ENCODE measurements at regions not wholly inside any gene's neighbourhood (a gene's known extent, or its start where the extent isn't known, plus 50 kb on each side); places are given as distances from the start of the nearest gene placed in this dataset.

DNA sequence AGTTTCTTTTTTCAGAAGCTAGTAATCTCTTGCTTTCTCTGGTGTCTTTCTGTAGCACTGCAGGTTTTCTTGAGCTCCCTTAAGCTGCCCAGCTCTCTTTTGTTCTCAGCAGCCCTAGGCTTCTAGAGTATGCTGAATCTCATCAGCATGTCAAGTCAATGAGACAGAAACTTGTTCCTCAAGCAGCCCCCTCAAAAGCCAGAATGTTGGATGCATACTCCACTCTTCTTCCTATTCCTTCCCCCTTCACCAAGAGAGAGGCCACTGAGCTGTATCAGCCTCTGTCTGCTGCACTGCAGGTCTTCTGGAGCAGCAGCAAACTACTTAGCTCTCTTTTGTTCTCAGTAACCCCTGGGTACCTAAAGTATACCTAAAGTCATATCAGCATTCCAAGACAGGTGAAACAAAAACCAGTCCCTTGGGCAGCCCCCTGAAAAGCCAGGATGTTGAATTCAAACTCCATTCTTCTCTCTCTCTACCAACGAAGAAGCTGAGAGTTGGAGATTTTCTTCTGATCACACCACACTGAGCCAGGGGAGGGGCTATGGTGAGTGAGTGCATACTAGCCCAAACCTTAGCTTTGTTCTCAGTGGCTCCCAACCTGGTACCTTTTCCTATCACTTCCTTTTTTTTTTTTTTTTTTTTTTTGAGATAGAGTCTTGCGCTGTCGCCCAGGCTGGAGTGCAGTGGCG lies 73.3 kb upstream of the WAC start:
- intact Hi-C loops (cut with DNase I) = no loop called here
- H3K27ac ChIP-seq = no peak overlapping the region
- H3K4me3 ChIP-seq = no peak overlapping the region
- TF ChIP-seq, protein P1, sequence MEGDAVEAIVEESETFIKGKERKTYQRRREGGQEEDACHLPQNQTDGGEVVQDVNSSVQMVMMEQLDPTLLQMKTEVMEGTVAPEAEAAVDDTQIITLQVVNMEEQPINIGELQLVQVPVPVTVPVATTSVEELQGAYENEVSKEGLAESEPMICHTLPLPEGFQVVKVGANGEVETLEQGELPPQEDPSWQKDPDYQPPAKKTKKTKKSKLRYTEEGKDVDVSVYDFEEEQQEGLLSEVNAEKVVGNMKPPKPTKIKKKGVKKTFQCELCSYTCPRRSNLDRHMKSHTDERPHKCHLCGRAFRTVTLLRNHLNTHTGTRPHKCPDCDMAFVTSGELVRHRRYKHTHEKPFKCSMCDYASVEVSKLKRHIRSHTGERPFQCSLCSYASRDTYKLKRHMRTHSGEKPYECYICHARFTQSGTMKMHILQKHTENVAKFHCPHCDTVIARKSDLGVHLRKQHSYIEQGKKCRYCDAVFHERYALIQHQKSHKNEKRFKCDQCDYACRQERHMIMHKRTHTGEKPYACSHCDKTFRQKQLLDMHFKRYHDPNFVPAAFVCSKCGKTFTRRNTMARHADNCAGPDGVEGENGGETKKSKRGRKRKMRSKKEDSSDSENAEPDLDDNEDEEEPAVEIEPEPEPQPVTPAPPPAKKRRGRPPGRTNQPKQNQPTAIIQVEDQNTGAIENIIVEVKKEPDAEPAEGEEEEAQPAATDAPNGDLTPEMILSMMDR (IDR thresholded peaks at IDR 0.05) = no peak
- DNase-seq (no peak), ATAC-seq (no peak)
- no peaks in the 10 kb centered on the region for H3K9me3 ChIP-seq
- no peaks in the 10 kb centered on the region for H3K4me1 ChIP-seq
- no peaks in the 10 kb centered on the region for H3K27me3 ChIP-seq
- H3K36me3 ChIP-seq = no peaks in the 10 kb centered on the region

DNA sequence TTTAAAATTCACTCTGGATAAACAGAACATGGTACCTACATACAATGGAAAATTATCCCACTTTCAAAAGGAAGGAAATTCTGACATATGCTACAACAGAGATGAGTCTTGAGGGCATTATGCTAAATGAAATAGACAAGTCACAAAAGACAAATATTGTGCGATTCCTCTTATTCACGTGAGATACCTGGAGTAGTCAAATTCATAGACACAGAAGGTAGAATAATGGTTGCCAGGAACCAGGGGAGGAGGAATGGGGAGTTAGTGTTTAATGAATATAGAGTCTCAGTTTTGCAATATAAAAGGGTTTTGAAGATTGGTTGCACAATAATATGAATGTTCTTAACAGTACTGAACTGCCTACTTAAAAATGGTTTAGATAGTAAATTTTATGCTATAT lies 69.8 kb upstream of the WAC start:
- intact Hi-C loops (cut with DNase I) = no loop called here
- Histone ChIP-seq H3K27me3 (no peaks in the 10 kb centered on the region), H3K9me3 (no peaks in the 10 kb centered on the region), H3K36me3 (no peaks in the 10 kb centered on the region), H3K27ac (no peak overlapping the region), H3K4me1 (no peaks in the 10 kb centered on the region), H3K4me3 (no peak overlapping the region)
- TF ChIP-seq, protein P1 (IDR thresholded peaks at IDR 0.05) = no peak
- DNase-seq = no peak
- ATAC-seq = no peak

GRCh38 chr10:28463676-28464395 lies 69.1 kb upstream of the WAC start:
- TF ChIP-seq, protein P1 (IDR thresholded peaks at IDR 0.05) = no peak
- Histone ChIP-seq H3K9me3 (no peaks in the 10 kb centered on the region), H3K27me3 (no peaks in the 10 kb centered on the region), H3K27ac (no peak overlapping the region), H3K4me3 (no peak overlapping the region), H3K36me3 (no peaks in the 10 kb centered on the region), H3K4me1 (no peaks in the 10 kb centered on the region)
- DNase-seq = peak; percentile 64
- intact Hi-C loops (cut with DNase I) = no loop called here
- ATAC-seq = peak; percentile 88

DNA sequence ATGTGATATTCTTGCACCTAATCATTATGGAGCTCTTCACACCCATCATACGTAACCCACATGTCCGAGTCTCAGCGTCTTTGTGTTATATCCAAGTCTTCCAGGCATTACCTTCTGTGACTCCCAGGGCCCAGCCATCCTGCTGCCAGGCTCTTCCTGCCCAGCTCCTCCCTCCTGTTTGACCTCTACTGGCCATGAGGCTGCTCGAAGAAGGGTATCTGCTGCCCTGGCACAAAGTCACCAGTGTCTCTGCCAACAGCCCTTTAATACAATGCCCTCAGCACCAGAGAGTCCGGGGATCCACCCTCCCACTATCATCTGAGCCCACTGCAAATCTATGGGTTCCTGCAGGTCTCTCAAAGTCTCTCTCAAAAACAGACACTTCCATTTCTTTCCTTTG lies 65.3 kb upstream of the WAC start:
- no peaks in the 10 kb centered on the region for H3K27me3 ChIP-seq
- H3K36me3 ChIP-seq = no peaks in the 10 kb centered on the region
- no peak for ATAC-seq
- no peak overlapping the region for H3K27ac ChIP-seq
- DNase-seq = no peak
- H3K9me3 ChIP-seq = no peaks in the 10 kb centered on the region
- no peak overlapping the region for H3K4me3 ChIP-seq
- intact Hi-C loops (cut with DNase I) = no loop called here
- TF ChIP-seq, protein P1 (IDR thresholded peaks at IDR 0.05) = no peak
- no peaks in the 10 kb centered on the region for H3K4me1 ChIP-seq

GRCh38 chr10:28468707-28469483 lies 64.0 kb upstream of the WAC start:
- DNase-seq (no peak), ATAC-seq (peak; percentile 55)
- intact Hi-C loops (cut with DNase I) = no loop called here

More at GRCh38 chr10:28468707-28469483, 64.0 kb upstream of the WAC start:
- Histone ChIP-seq H3K4me3 (no peak overlapping the region), H3K27me3 (no peaks in the 10 kb centered on the region), H3K9me3 (no peaks in the 10 kb centered on the region), H3K4me1 (no peaks in the 10 kb centered on the region), H3K27ac (no peak overlapping the region), H3K36me3 (no peaks in the 10 kb centered on the region)
- TF ChIP-seq, protein P1 (IDR thresholded peaks at IDR 0.05) = no peak

All from upper lobe of right lung (tissue), 1 donor.